Suprapubic skin (tissue), 4 donors: ENCODE measurements at regions not wholly inside any gene's neighbourhood (a gene's known extent, or its start where the extent isn't known, plus 50 kb on each side); places are given as distances from the start of the nearest gene placed in this dataset.

Source experiments
- CTCF ChIP-seq, 2 donors: fragments of 200-600 bp in 1 of 2; fragments of 450-650 bp in 1 of 2; sonication (generic) in 1 of 2; IDR thresholded peaks; one replicate each; pipeline ENCODE4 v1.5.1; 2016 to 2019; ENCODE audit warnings: antibody characterized with exemption in 2 of 2, mild to moderate bottlenecking in 1 of 2, moderate library complexity in 1 of 2
- EP300 ChIP-seq: sonication (generic); formaldehyde crosslinking; IDR thresholded peaks from one replicate; pipeline ENCODE4 v1.6.1; 2017; ENCODE audit warnings: antibody characterized with exemption
- POLR2AphosphoS5 ChIP-seq, 3 donors: sonication (generic); formaldehyde crosslinking; IDR thresholded peaks; one replicate each; pipeline ENCODE4 v1.6.1; 2017; ENCODE audit warnings: antibody characterized with exemption in 3 of 3

DNA sequence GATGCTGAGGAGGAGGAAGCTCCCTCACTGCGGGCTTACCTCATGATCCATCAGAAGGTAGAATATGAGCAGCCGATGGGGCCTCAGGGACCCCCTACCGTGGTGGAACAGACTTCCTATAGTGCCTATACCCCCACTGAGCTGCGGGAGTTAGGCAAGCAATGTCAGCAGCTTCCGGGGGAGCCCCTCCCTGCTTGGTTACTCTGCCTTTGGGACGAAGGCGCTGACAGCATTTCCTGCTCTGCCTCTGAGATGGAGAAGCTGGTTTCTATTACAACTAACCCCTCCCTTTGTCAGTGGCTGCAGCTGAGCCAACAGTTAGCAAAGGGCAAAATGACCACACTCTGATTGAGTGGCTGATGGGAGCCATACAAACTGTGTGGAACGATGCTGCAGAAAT is 430.7 kb downstream of the IDS start:
- TF ChIP-seq CTCF (IDR thresholded peaks at IDR 0.05) (no peak), POLR2AphosphoS5 (IDR thresholded peaks at IDR 0.05) (no peak), EP300 (no peak)
